Fibroblast of peridontal ligament (primary cell): ENCODE measurements at regions not wholly inside any gene's neighbourhood (a gene's known extent, or its start where the extent isn't known, plus 50 kb on each side); places are given as distances from the start of the nearest gene placed in this dataset.

ENCODE experiments used
- DNase-seq: peaks from one replicate; pipeline ENCODE4 v3.0.0-alpha.2; 2010; ENCODE audit errors: extremely low read depth

DNA sequence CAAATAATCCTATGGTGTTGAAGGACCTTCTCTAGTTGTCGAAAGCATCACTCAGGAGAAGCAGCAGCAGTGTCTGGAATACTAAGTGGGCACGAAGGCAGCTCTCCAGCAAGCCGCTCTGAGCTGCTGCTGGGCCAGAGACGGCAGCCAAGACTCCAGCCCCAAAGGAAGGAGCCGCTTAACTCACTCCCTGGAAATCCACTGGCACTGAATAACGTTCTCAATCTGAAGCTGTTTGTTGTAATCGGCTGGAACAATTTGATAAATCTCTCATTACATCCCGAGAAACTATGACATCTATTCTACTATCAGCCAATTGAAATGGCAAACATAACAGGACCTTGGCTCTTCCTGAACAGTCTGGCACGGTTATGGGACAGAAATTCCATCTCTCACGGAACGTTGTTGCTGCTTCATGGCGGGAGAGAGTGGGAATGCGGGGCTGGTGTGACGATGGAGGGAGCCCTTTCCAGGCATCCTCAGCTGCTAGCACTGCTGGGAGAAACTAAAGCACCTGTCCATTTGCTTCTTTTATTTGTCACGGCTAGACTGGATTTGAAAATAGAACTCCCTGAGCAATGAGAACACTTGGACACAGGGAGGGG lies 331.5 kb upstream of the RNF32 start:
- DNase-seq = no peak

- DNase-seq = no peak
Observed at GRCh38 chr7:156307193-156307592, 333.4 kb upstream of the RNF32 start.

GRCh38 chr7:156305351-156305750 lies 335.2 kb upstream of the RNF32 start:
- DNase-seq = no peak

GRCh38 chr7:156282816-156283215 lies 357.8 kb upstream of the RNF32 start:
- DNase-seq = no peak

- no peak for DNase-seq
Observed at GRCh38 chr7:156279635-156280034, 360.9 kb upstream of the RNF32 start.

GRCh38 chr7:156275292-156275691 lies 365.3 kb upstream of the RNF32 start:
- no peak for DNase-seq

- DNase-seq = no peak
Observed at GRCh38 chr7:156274557-156274956, 366.0 kb upstream of the RNF32 start.

GRCh38 chr7:156261581-156261980 lies 379.0 kb upstream of the RNF32 start:
- no peak for DNase-seq

DNA sequence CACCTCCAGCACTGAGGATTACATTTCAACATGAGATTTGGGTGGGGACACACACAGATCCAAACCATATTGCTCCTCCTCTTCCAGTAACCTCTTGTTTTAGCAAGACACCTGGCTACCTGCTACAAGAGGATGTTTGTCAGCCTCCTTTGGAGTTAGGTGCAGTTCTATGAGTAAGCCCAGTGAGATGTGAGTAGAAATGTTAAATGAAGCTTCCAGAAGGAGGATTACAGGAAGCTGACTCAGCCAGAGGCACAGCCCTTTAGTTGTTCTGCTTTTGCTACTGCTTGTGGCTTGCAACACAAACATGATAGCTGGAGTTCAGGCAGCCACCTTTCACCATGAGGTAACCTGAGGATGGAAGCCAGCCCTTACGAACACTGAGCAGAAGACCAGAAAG lies 382.7 kb upstream of the RNF32 start:
- no peak for DNase-seq

DNA sequence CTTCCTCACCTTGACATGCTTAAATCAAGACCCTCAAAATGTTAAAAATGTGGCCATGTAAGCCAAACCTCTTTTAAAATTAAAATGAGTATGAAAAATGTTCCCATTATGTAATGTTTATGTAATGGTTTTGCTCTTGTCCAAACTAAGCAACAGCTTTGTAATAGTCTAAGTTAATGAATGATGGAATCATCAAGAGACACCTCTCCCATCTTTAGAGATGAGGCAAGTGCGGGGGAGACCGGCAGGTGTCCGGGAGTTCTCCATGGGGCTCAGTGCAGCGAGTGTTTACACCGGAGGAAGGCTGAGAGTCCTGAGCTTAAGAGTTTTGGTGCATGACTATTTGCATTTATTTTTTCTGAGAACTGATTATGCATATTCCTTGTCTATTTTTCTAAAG lies 384.9 kb upstream of the RNF32 start:
- no peak for DNase-seq

DNA sequence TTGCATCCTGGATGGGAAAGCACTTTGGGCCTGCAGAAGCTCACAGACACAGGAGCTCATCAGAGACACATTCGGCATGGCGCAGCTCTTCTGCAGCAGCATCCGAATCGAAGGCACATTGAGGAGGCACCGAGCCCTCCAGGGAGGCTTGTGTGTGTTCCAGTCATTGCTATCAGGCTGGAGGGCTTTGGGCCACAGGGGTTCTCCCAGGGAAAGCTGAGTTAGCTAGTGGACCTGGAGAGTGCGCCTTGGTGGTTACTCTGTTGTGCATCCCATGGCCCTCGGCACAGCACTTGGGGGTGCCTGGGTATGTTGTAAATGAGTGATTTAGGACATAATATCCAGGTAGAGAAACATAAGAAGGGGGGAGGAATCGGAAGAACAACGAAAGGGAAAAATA lies 388.7 kb upstream of the RNF32 start:
- DNase-seq = no peak

GRCh38 chr7:156240532-156240931 lies 400.0 kb upstream of the RNF32 start:
- no peak for DNase-seq

GRCh38 chr7:156238366-156239133 lies 402.0 kb upstream of the RNF32 start:
- DNase-seq = no peak

DNA sequence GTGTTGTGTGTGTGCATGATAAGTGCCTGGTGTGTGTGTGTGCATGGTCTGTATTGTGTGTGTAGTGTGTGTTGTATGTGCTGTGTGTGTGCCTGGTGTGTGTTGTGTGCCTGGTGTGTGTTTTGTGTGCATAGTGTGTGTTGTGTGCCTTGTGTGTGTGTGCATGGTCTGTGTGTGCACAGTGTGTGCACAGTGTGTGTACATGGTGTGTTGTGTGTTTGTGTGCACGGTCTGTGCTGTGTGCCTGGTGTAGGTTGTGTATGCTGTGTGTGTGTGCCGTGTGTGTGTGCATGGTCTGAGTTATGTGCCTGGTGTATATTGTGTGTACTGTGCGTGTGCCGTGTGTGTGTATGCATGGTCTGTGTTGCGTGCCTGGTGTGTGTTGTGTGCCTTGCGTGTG lies 403.0 kb upstream of the RNF32 start:
- DNase-seq = no peak

DNA sequence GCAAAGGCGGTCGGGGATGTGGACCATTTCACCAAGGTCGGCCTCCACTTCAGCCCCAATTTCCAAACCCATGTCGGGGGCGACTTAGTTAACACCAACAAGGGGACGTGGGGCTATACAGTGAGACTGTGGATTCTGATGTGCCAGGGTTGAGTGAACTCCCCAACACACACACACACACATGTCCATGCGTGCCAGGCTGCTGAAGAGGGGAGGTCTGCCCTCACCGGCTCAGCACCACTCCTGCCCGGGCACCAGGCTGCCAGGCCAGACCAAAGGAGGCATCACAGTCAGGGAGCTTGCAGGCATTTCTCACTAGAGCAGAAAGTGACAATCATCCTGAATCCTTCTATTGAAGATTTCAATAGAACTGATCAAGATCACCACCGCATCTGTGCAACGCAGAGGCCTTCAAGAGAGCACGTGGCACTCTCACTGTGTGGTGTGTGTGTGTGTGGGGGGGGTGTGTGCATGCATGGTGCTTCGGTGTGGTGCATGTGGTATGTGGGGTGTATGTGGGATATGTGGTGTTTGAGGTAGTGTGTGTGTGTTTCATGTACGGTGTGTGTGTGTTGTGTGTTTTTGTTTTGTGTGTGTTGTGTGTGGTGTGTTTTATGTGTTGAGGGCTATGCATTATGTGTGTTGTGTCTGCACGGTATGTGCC lies 403.5 kb upstream of the RNF32 start:
- no peak for DNase-seq

- DNase-seq = no peak
Observed at GRCh38 chr7:156236181-156236889, 404.2 kb upstream of the RNF32 start.

GRCh38 chr7:156234666-156235494 lies 405.7 kb upstream of the RNF32 start:
- no peak for DNase-seq

DNA sequence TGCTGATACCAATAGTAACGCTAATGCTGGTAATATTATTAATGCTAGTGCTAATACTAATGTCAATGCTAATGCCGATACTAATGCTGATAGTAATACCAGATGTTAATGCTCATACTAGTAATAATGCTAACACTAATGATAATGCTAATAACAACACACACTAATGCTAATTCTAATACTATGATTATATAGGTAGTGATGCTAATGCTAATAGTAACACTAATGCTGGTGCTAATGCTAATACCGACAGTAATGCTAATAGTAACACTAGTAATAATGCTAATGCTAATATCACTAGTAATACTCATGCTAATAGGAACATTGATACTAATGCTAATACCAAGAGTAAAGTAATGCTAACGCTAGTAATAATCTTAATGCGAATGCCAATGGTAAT lies 406.4 kb upstream of the RNF32 start:
- DNase-seq = no peak

GRCh38 chr7:156232931-156233705 lies 407.5 kb upstream of the RNF32 start:
- no peak for DNase-seq

DNA sequence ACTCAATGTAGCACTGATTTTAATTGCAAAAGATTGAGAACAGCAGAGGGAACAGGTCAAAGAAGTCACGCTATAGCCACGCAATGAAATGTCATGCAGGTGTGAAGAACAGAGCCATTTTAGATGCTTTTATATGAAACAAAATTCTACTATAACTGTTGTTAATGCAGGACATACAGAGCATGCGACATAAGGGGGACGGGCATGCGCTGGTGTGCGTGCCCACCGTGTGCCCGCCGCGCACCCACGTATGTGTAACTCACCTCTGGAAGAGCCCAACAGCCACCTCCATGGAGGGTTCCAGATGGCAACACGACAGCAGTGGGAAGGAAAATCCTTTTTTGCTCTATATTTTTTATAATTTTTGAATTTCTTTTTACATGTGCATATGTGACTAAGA lies 410.0 kb upstream of the RNF32 start:
- DNase-seq = no peak

DNA sequence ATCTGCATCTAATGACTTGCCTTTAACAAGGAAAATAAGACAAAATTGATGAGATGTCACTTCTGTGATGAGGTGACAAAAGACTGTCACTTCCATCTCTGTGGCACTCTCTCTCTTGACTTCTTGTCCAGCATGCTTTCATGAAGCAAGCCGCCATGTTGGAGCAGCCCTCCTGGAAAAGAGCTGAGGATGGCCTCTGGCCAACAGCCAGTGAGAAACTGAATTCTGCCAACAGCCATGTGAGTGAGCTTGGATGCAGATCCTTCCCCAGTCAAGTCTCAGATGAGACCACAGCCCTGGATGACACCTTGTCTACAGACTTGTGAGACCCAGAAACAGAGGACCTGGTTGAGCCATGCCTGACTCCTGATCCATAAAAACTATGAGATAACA lies 412.6 kb upstream of the SHH start:
- DNase-seq = no peak
